SK-N-SH (cell line): ENCODE measurements at regions not wholly inside any gene's neighbourhood (a gene's known extent, or its start where the extent isn't known, plus 50 kb on each side); places are given as distances from the start of the nearest gene placed in this dataset.

Experiments used
- CHD2 ChIP-seq: fragments of 150-350 bp; IDR thresholded peaks from 2 replicates; pipeline ENCODE4 v1.6.1; 2018; ENCODE audit warnings: low read length; ENCODE audit not compliant: partially characterized antibody
- CTCF ChIP-seq: fragments of 200-600 bp; sonication (generic); IDR thresholded peaks from 2 replicates; pipeline ENCODE4 v1.6.1; 2017; ENCODE audit warnings: antibody characterized with exemption, mild to moderate bottlenecking, moderate library complexity
- SIN3A ChIP-seq: IDR thresholded peaks from 2 replicates; pipeline ENCODE4 v1.6.1; 2012; ENCODE audit warnings: low read depth, mild to moderate bottlenecking, low read length, moderate library complexity, borderline replicate concordance
- USF2 ChIP-seq: fragments of 150-350 bp; IDR thresholded peaks from 2 replicates; pipeline ENCODE4 v1.6.1; 2017; ENCODE audit warnings: antibody characterized with exemption, low read length, low read depth, borderline replicate concordance

DNA sequence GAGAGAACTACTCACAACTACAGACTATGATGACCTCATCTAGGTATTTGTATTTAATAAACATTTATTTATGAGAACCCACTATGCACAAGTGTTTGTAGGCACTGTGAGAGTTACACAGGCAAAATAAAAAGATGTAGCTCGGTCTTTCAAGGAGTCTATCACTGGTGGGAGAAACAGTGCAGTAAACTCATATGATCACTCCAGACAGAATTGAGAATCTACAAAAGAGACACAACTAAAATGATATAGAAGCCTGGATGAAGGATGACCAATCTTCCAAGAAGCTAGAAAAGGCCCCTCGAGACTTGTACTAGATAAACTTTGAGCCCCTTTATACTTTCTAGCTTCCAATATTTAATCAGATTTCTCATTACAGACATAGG, 70.2 kb upstream of the ZBTB20 start:
- TF ChIP-seq CTCF, result no peak
- TF ChIP-seq SIN3A, result no peak
- TF ChIP-seq USF2, result no peak
- no peak for TF ChIP-seq CHD2
